HUDEP-2 (cell line): ENCODE measurements at regions not wholly inside any gene's neighbourhood (a gene's known extent, or its start where the extent isn't known, plus 50 kb on each side); places are given as distances from the start of the nearest gene placed in this dataset.

Experiments used
- DNase-seq, 76 experiments: peaks; one replicate each; lab custom pipeline; 2025; ENCODE audit not compliant: unreplicated experiment in 76 of 76; lab: John Stamatoyannopoulos, UW

DNA sequence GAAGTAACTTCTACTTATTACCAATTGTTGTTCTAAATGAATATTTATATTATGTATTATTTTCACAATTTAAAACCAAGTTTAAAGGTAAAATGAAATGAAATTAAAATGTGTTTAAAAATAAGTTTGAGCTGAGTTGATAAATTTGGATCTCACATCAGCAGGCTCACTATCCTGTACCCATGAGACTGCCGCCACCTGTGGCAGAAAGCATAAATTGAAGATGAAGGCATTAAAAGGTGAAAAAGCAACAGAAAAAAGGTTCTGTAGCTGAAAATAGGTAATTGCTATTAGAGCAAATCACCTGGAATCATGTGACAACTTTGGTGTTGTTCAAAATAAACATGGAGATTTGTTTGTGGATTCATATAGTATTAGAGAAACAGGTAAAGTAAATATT lies 133.0 kb upstream of the CADM2 start:
- DNase-seq, result no peak

DNA sequence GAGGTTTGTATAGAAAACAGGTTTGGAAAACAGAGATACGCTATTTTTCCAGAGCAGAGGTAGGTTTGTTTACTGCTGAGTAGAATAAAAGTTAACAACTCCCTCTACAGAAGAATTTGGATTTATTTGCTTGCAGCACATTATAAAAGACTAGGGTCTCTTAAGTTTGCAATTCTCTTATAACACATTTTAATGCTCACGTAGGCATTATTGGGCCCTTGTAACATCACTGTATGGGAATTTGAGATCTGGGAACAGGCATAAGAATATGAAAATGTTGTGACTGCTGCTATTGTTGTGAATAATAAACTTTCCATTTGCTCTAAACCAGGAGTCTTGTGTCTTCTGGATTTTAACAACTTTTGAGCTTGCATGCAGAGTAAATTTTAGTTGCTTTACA lies 128.3 kb upstream of the CADM2 start:
- DNase-seq, result no peak

DNA sequence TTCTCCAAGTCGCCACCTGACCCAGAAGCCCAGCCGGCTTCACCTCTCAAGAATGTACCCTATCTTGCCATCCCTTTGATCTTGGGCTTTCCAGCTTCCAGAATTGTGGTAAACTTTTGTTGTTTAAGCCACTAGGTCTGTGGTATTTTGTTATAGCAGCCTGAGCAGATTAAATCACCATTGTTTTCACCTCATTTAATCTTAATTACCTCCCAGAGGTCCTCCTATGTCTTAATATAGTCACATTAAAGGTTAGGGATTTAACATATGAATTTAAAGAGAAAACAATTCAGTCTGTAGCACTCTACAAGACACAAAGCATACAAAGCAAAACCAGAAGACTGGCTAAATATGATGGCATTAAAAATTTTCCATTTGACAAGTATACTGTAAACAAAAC lies 123.4 kb upstream of the CADM2 start:
- DNase-seq, result no peak

DNA sequence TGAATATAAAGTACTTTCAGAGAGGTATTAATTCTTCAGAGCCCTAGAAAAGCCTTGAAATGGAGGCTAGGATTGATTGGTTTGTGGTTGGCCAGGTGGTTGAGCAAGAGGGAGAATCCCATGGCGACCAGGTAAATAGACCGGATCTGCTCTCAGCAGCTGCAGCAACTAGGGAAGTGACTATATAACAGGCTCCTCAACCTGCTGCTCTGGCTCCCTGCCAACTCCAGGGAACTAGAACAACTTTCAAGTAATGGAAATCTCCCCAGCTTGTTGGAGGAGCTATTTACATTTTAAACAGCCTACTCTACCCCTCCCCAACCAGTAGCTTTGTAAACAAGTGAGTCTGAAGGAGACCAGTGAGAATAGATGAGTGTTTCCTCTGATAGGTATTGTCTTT lies 121.8 kb upstream of the CADM2 start:
- no peak for DNase-seq

DNA sequence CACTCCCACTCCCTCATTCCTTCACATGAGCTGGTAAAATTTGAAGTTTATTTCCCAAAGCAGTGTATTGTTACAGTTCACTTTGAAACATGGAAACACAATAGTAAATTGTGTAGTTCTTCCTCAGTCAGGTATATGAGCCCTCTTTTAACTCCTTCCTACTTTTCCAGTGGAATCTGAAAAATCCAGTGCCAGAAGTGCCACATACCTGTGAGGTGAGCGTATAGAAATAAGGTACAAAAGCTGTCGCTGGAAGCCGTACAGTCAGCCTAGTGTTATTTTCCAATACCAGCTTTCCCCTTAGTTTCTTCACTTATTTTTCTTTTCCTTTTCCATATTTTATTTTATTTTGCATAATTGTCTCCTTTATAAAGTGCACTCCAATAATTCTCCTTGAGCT lies 81.7 kb upstream of the CADM2 start:
- no peak for DNase-seq

DNA sequence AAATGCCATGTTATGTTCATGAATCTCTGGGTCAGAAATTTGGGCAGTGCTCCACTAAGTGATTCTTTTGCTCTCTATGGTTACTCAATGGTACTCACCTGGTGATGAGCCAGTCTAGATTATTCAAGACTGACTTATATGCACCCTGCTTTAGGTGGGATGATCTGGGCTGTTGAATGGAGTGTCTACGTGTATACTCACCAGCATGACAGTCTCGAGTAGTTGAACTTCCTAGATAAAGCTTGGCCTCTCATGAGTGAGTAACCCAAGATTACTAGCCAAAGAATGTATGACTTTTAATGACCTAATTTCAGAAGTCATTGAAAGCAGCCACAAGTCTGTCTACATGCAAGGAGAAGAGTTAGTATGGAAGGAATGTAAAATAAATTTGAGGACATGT lies 77.5 kb upstream of the CADM2 start:
- DNase-seq, result no peak

DNA sequence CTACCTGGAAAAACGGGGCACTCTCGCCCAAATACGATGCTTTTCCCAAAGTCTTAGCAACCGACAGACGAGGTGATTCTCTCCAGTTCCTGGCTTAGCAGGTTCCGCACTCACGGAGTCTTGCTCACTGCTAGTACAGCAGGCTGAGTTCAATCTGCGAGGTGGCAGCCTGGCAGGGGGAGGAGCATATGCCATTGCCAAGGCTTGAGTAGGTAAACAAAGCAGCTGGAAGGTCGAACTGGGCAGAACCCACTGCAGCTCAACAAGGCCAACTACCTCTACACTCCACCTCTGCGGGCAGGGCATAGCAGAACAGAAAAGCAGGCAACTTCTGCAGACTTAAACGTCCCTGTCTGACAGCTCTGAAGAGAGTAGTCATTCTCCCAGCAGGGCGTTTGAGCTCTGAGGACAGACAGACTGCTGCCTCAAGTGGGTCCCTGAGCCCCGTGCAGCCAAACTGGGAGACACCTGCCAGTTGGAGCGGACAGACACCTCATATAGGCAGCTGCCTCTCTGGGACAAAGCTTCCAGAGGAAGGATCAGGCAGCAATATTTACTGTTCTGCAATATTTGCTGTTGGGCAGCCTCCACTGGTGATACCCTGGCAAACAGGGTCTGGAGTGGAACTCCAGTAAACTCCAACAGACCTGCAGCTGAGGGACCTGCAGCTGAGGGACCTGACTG lies 73.4 kb upstream of the CADM2 start:
- DNase-seq, result no peak

DNA sequence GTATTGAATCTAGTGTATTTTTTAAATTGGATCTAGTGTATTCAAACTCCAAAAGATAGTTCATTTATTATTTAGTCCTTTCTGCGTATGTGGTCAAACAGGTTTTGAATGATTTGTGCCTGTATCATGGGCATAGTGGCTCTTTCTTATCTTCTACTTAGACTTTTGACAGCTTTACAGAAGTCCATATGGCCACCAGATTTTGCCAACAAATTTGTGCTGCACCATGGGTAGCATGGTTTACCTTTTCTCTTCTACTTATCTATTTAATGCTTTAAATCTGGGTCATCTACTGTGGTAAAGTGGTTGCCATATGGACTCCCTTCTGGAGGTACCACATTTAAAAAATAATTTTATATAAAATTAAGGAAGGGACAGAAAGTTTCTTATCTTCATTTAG lies 66.9 kb upstream of the CADM2 start:
- no peak for DNase-seq

DNA sequence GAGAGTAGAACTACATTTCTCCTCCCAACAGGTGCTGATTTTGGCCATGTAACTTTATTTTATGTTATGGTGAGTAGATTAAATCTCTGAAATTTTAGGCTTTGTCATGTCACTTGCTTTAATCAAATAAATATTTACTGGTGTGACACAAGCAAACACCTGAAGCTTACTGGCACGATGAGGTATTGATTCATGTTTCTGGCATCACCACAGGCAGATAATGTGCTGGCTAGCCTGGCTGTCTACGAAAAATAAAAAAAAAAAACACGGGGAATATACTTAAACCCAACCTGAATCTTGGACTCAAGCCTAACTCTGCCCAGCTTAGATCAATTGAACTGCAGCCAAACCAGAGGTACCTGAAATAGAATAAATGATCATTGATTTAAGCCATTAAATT lies 65.6 kb upstream of the CADM2 start:
- no peak for DNase-seq

DNA sequence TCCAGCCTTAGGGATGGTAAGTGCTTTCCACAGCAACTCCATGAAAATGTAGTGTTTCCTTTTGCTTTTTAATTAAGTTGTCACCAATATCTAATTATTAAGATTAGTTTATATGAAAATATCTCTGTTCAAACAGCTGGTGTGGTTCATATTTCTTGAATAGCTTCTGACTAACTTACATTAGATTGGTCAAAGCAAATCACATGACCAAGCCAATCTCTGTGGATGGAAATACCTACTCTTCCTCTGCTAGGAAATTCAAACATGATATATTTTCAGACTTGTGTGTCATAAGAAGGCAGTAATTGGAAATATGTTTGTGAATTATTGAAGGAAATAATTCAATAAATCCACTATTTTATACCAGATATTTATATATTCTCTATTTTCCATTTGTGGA lies 54.6 kb upstream of the CADM2 start:
- no peak for DNase-seq

DNA sequence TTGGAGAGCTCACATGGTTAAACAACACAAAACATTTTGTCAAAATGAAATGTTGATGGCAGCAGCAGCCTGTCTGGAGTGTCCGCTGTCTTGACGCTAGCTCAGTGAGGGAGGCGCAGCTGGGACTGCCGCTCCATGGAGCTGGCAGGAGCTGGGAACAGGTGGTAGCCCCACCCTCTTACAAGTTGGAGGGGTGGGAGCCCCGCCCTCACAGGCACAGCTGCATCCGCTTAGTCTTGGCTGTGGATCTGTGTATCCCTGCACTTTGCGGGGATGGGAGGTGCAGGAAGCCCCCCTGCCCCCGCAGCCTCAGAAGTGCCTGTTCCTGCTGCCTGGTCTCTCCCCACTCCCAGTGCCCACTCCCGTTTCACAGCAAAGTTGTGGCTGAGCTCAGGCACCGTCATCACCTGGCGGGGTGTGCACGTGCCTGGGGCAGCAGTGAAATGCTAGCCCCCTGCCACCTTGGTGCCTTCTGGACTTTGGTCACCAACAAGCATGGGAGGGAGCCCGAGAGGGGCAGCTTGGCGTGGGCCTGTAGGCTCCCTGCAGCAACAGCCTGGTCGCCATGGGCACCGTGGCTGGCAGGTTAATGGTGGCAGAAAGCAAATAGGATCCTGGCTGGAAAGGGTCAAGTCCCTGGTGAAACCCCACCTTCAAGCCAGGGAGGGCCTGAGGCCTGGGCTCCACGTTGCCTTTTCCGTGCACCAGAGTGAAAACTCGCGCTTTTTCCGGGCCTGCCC lies 53.8 kb upstream of the CADM2 start:
- no peak for DNase-seq

DNA sequence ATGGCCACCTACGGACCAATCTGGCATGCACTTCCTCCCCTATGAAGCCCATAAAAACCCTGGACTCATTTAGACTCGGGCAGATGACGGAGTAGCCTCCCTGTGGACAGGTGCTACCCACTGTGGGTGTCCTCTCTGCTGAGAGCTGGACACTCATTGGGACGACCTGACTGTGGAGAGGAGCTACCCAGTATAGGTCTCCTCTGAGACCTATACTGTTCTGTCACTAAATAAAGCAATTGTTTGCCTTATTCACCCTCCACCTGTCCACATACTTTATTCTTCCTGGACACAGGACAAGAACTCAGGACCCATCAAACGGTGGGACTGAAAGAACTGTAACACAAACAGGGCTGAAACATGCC lies 53.3 kb upstream of the CADM2 start:
- DNase-seq, result no peak

DNA sequence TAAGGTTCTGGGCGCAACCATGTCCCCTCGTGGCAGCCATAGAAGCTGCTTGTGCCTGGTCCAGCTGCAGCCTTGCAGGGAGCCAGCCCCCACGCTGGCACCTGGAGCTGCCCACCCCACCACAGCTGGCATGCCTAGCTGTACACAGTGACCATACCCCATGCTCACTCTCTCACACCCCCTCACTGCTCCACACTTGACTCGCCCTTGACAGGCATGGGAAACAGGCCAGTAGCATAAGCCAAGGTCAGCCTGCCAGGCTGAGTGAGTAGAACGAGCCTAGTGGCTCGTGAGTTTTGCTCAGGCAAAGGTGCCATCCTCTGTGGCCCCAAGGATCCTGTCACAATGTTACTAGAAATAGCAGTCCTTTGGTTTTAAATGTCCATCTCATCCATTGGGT lies 52.7 kb upstream of the CADM2 start:
- DNase-seq, result no peak
